ENCODE measurements at regions not wholly inside any gene's neighbourhood (a gene's known extent, or its start where the extent isn't known, plus 50 kb on each side); places are given as distances from the start of the nearest gene placed in this dataset.

- TF ChIP-seq, protein P1, sequence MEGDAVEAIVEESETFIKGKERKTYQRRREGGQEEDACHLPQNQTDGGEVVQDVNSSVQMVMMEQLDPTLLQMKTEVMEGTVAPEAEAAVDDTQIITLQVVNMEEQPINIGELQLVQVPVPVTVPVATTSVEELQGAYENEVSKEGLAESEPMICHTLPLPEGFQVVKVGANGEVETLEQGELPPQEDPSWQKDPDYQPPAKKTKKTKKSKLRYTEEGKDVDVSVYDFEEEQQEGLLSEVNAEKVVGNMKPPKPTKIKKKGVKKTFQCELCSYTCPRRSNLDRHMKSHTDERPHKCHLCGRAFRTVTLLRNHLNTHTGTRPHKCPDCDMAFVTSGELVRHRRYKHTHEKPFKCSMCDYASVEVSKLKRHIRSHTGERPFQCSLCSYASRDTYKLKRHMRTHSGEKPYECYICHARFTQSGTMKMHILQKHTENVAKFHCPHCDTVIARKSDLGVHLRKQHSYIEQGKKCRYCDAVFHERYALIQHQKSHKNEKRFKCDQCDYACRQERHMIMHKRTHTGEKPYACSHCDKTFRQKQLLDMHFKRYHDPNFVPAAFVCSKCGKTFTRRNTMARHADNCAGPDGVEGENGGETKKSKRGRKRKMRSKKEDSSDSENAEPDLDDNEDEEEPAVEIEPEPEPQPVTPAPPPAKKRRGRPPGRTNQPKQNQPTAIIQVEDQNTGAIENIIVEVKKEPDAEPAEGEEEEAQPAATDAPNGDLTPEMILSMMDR (conservative IDR thresholded peaks at IDR 0.05 in 1 of 2, IDR thresholded peaks at IDR 0.05 in 1 of 2; ENCODE audit: low read depth in 1 of 2, low read length in 2 of 2): no peak
- TF ChIP-seq EZH2 (IDR thresholded peaks at IDR 0.05; ENCODE audit: low read length, missing control alignments): no peak
These were observed 627.2 kb upstream of the LUZP2 start for GRCh38 chr11:23869671-23870070.
